ENCODE measurements at regions not wholly inside any gene's neighbourhood (a gene's known extent, or its start where the extent isn't known, plus 50 kb on each side); places are given as distances from the start of the nearest gene placed in this dataset.

GRCh38 chr3:79820089-79820488 lies 52.3 kb upstream of the ROBO1 start:
- DNase-seq: no peak

- DNase-seq: no peak
Measured at GRCh38 chr3:79818015-79818414, 50.2 kb upstream of the ROBO1 start.

Data from NCI-H1417 treated with DMSO at 0.1 percent for 48 hours (cell line).